ENCODE measurements at regions not wholly inside any gene's neighbourhood (a gene's known extent, or its start where the extent isn't known, plus 50 kb on each side); places are given as distances from the start of the nearest gene placed in this dataset.

DNA sequence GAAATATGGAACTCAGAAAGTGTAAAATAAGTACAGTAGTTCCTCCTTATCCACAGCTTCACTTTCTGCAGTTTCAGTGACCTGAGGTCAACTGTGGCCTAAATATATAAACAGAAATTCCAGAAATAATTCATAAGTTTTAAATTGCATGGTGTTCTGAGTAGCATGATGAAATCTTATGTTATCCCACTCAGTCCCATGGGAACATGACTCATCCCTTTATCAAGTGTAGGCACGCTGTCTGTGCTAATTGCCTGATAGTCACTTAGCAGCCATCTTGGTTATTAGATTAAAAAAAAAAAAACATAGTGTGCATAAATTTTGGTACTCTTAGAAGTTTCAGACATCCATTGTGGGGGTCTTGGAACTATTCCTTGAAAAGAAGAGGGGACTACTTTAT, 983.4 kb upstream of the ADGRL3 start:
- intact Hi-C loops (cut with micrococcal nuclease; ENCODE audit: unreplicated experiment): no loop called here
- H3K79me2 ChIP-seq (ENCODE audit: control insufficient read depth, insufficient read depth, low read length): no peaks in the 10 kb centered on the region

More for the DNA sequence above, 983.4 kb upstream of the ADGRL3 start:
- ChIA-PET RAD21 (ENCODE audit: unreplicated experiment) (no interaction called here), CTCF (interaction anchor here (1.1 kb wide), 1 partner anchor 21 kb away, joined by 4 read pairs; no protein-coding TSS in a partner anchor), POLR2A (no interaction called here), SMC1A (ENCODE audit: uncharacterized antibody, unreplicated experiment) (no interaction called here)
- Histone ChIP-seq H3K9me3 (replicated peaks; ENCODE audit: control insufficient read depth, insufficient read depth, low read length) (no peaks in the 10 kb centered on the region), H3K4me1 (ENCODE audit: control insufficient read depth, insufficient read depth, low read length) (no peaks in the 10 kb centered on the region), H3K4me3 (no peak overlapping the region), H3K36me3 (ENCODE audit: control insufficient read depth in 2 of 2, insufficient read depth in 2 of 2, low read length in 1 of 2) (no peaks in the 10 kb centered on the region), H4K20me1 (ENCODE audit: control insufficient read depth, insufficient read depth) (no peaks in the 10 kb centered on the region), H3K4me2 (ENCODE audit: control insufficient read depth, insufficient read depth) (no peak overlapping the region), H3K9ac (ENCODE audit: control insufficient read depth, insufficient read depth, low read length) (no peak overlapping the region), H3K27ac (ENCODE audit: control insufficient read depth, insufficient read depth) (no peak overlapping the region), H3K27me3 (replicated peaks in 1 of 2; ENCODE audit: control insufficient read depth in 2 of 2, insufficient read depth in 2 of 2, low read length in 1 of 2) (no peaks in the 10 kb centered on the region), H2AFZ (ENCODE audit: control insufficient read depth, low read depth, low read length) (no peak overlapping the region)
- DNase-seq (ENCODE audit: low read depth, low spot score) (no peak), ATAC-seq (no peak), FAIRE-seq (no peak)
- BruUV-seq (replicated peaks): no TSS peak
- WGBS (ENCODE audit: insufficient coverage, insufficient replicate concordance, low lambda C conversion rate, missing lambda C conversion rate): 0% methylated on average over 1 of the region's 1 CpG
- no peak for TF ChIP-seq MLLT1 (IDR thresholded peaks at IDR 0.05)
- TF ChIP-seq ASH2L (IDR thresholded peaks at IDR 0.05; ENCODE audit: borderline replicate concordance, low read depth): no peak
- no peak for TF ChIP-seq PAX8 (IDR thresholded peaks at IDR 0.05)
- TF ChIP-seq HDGF (IDR thresholded peaks at IDR 0.05): no peak
- no peak for TF ChIP-seq TCF7 (IDR thresholded peaks at IDR 0.05; ENCODE audit: borderline replicate concordance)
- TF ChIP-seq RUNX3 (IDR thresholded peaks at IDR 0.05; ENCODE audit: low read length): no peak
- no peak for TF ChIP-seq YBX1 (IDR thresholded peaks at IDR 0.05)
- TF ChIP-seq ZNF384 (IDR thresholded peaks at IDR 0.05; ENCODE audit: borderline replicate concordance, low read depth, low read length): no peak
- TF ChIP-seq MTA3 (IDR thresholded peaks at IDR 0.05; ENCODE audit: borderline replicate concordance, low read length): no peak
- TF ChIP-seq POLR2AphosphoS2 (IDR thresholded peaks at IDR 0.05; ENCODE audit: low read depth, low read length): no peak
- no peak for TF ChIP-seq NBN (IDR thresholded peaks at IDR 0.05)
- no peak for TF ChIP-seq RBBP5 (conservative IDR thresholded peaks at IDR 0.05)
- no peak for TF ChIP-seq SMAD1 (IDR thresholded peaks at IDR 0.05; ENCODE audit: low read depth, partially characterized antibody)
- no peak for TF ChIP-seq TCF12 (IDR thresholded peaks at IDR 0.05; ENCODE audit: low read depth, low read length)
- in situ Hi-C loops (cut with MboI): no loop called here

All from GM12878 (cell line).